ENCODE measurements at regions not wholly inside any gene's neighbourhood (a gene's known extent, or its start where the extent isn't known, plus 50 kb on each side); places are given as distances from the start of the nearest gene placed in this dataset.

- TF ChIP-seq EP300 (IDR thresholded peaks at IDR 0.05) (no peak), CTCF (IDR thresholded peaks at IDR 0.05) (no peak), POLR2A (IDR thresholded peaks at IDR 0.05) (no peak)
Measured at GRCh38 chr1:34655206-34655874, 99.5 kb upstream of the GJB5 start.

Measured in sigmoid colon (tissue), 4 donors.